GM12873 (cell line): ENCODE measurements at regions not wholly inside any gene's neighbourhood (a gene's known extent, or its start where the extent isn't known, plus 50 kb on each side); places are given as distances from the start of the nearest gene placed in this dataset.

Experiments
- TF ChIP-seq, protein P1 (sequence below): IDR thresholded peaks from 2 replicates; pipeline ENCODE4 v1.5.1; 2012; ENCODE audit warnings: low read depth, mild to moderate bottlenecking, moderate library complexity, low read length, control low read depth; ENCODE audit not compliant: insufficient read depth; ENCODE audit errors: missing control alignments

DNA sequence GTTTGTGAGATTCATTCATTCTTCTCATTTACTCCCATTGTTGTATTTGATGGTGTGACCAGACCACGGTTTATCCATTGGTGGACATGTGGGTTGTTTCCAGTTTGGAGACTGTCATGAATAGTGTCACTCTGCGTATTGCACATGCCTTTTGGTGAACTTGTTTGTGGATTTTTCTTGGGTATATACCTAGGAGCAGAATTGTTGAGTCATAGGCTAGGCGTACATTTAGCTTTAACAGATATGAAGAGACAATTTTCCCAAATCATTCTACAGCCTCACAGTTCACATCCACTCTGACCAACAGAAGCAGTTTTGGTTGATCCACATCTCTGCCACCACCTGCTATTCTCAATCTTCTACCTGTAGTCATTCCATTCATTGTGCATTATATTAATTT, 66.0 kb upstream of the FAM20C start:
- TF ChIP-seq, protein P1, sequence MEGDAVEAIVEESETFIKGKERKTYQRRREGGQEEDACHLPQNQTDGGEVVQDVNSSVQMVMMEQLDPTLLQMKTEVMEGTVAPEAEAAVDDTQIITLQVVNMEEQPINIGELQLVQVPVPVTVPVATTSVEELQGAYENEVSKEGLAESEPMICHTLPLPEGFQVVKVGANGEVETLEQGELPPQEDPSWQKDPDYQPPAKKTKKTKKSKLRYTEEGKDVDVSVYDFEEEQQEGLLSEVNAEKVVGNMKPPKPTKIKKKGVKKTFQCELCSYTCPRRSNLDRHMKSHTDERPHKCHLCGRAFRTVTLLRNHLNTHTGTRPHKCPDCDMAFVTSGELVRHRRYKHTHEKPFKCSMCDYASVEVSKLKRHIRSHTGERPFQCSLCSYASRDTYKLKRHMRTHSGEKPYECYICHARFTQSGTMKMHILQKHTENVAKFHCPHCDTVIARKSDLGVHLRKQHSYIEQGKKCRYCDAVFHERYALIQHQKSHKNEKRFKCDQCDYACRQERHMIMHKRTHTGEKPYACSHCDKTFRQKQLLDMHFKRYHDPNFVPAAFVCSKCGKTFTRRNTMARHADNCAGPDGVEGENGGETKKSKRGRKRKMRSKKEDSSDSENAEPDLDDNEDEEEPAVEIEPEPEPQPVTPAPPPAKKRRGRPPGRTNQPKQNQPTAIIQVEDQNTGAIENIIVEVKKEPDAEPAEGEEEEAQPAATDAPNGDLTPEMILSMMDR, result no peak

DNA sequence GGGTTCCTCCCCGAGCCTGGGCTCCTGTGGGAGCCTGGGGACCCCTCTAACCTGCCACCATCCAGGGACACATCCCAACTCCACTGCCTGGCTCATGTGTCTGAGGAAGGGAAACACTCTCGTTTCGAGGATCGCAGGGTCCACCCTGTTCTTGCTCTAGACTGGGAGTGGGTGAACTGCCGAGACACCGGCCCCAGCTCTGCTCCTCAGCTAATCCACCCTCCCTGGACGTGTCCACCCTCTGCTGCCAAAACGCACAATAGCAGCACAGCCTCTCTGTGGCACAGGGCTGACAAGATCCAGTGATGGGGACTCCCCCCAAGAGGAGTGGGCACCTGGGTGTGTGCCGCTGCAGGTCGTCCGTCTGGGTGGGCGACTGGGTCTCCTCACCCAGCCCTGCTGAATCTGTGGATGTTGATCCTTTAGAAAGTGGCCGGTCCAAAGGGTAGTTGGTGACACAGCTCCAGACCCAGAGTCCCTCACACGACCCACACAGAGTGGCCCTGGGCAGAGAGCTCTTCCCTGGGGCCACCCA, 65.2 kb upstream of the FAM20C start:
- TF ChIP-seq, protein P1, result no peak

- TF ChIP-seq, protein P1, result no peak
Observed at GRCh38 chr7:128171-129080, 63.9 kb upstream of the FAM20C start.

GRCh38 chr7:129366-130221, 62.8 kb upstream of the FAM20C start:
- TF ChIP-seq, protein P1, result no peak

GRCh38 chr7:130222-130572, 62.2 kb upstream of the FAM20C start:
- TF ChIP-seq, protein P1, result no peak

- TF ChIP-seq, protein P1, result no peak
Observed at GRCh38 chr7:130875-131780, 61.2 kb upstream of the FAM20C start.
